ENCODE measurements at regions not wholly inside any gene's neighbourhood (a gene's known extent, or its start where the extent isn't known, plus 50 kb on each side); places are given as distances from the start of the nearest gene placed in this dataset.

GRCh38 chr6:133613211-133613610 is 275.7 kb upstream of the TCF21 start:
- Mint-ChIP-seq H3K27me3 (no peaks in the 10 kb centered on the region), H3K9me3 (peaks cover 2% of the 10 kb centered on the region), H3K36me3 (no peaks in the 10 kb centered on the region), H3K4me3 (no peak overlapping the region), H3K4me1 (no peaks in the 10 kb centered on the region), H3K27ac (no peak overlapping the region)
- no peak for DNase-seq

GRCh38 chr6:133621751-133622150 is 267.2 kb upstream of the TCF21 start:
- Mint-ChIP-seq H3K9me3 (peaks cover 3% of the 10 kb centered on the region), H3K4me1 (no peaks in the 10 kb centered on the region), H3K27ac (no peak overlapping the region), H3K4me3 (no peak overlapping the region), H3K36me3 (no peaks in the 10 kb centered on the region), H3K27me3 (no peaks in the 10 kb centered on the region)
- DNase-seq: no peak

DNA sequence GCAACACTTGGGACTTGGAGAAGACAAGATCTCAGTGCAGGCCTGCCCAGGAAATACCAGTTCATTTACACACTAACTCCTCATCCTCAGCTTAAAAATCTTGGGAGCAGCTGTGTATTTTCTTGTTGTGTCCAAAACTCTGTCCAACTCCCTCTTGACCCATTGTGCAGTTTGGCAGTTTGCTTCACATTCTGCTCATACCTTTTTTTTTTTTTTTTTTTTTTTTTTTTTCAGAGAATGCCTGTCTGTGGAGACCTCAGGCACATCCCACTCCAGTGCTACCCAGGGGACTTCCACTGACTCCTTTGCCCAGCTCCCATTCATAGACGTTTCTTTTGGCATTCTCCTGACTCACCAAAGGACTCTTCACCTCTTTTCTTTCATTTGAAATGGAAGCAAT is 265.8 kb upstream of the TCF21 start:
- Mint-ChIP-seq H3K9me3 (peaks cover 3% of the 10 kb centered on the region), H3K27me3 (no peaks in the 10 kb centered on the region), H3K4me1 (no peaks in the 10 kb centered on the region), H3K36me3 (no peaks in the 10 kb centered on the region), H3K4me3 (no peak overlapping the region), H3K27ac (no peak overlapping the region)
- no peak for DNase-seq

DNA sequence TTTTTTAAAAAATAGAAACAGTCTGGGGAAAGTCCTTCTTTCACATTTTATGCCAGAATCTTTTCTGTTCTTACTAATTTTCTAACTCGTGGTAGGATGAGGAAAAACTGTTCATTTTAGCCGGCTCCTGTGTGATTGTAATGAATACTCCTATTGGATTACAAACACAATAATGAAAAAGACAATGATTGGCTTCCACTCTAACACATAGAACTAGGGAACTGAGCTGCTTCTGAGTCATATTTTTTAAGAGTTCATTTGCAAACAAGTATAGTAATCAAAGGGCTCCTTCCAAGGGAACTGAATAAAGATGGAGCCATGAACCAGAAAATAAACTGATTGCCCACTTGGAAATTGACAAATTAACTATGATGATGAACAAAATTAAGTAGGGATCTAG is 265.3 kb upstream of the TCF21 start:
- Mint-ChIP-seq H3K4me3 (no peak overlapping the region), H3K36me3 (no peaks in the 10 kb centered on the region), H3K27me3 (no peaks in the 10 kb centered on the region), H3K27ac (no peak overlapping the region), H3K4me1 (no peaks in the 10 kb centered on the region), H3K9me3 (peaks cover 3% of the 10 kb centered on the region)
- DNase-seq: no peak

GRCh38 chr6:133626096-133626666 is 262.7 kb upstream of the TCF21 start:
- Mint-ChIP-seq H3K4me3 (no peak overlapping the region), H3K4me1 (no peaks in the 10 kb centered on the region), H3K9me3 (no peaks in the 10 kb centered on the region), H3K27ac (no peak overlapping the region), H3K36me3 (no peaks in the 10 kb centered on the region), H3K27me3 (peaks cover 8% of the 10 kb centered on the region)
- DNase-seq: no peak

GRCh38 chr6:133629970-133630369 is 258.9 kb upstream of the TCF21 start:
- H3K4me1 Mint-ChIP-seq: no peaks in the 10 kb centered on the region
- peaks cover 8% of the 10 kb centered on the region for H3K27me3 Mint-ChIP-seq
- no peak for DNase-seq
- H3K4me3 Mint-ChIP-seq: no peak overlapping the region
- H3K27ac Mint-ChIP-seq: no peak overlapping the region
- no peaks in the 10 kb centered on the region for H3K9me3 Mint-ChIP-seq
- no peaks in the 10 kb centered on the region for H3K36me3 Mint-ChIP-seq

- Mint-ChIP-seq H3K27ac (no peak overlapping the region), H3K4me1 (no peaks in the 10 kb centered on the region), H3K4me3 (no peak overlapping the region), H3K27me3 (peaks cover 8% of the 10 kb centered on the region), H3K9me3 (no peaks in the 10 kb centered on the region), H3K36me3 (no peaks in the 10 kb centered on the region)
- no peak for DNase-seq
Measured at GRCh38 chr6:133630651-133631050, 258.3 kb upstream of the TCF21 start.

DNA sequence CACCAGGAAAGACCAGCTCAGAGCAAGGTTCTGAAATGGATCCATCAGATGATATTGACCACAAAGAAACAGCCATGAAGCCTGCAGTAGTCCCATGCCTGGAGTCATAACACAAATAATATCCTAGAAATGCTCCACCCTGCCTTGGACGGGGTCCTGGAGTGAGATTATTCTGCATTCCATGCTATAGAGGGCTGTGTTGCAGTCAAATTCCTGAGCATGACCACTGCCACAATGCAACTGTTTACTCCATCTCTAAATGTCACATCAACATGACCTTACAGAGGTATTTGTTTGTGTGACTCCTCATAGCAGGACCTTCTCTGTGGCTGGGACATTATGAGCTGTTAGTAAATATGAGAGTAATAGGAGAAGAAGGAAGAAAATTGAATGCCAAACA is 257.5 kb upstream of the TCF21 start:
- Mint-ChIP-seq H3K36me3 (no peaks in the 10 kb centered on the region), H3K9me3 (no peaks in the 10 kb centered on the region), H3K4me1 (no peaks in the 10 kb centered on the region), H3K27me3 (peaks cover 8% of the 10 kb centered on the region), H3K4me3 (no peak overlapping the region), H3K27ac (no peak overlapping the region)
- no peak for DNase-seq

DNA sequence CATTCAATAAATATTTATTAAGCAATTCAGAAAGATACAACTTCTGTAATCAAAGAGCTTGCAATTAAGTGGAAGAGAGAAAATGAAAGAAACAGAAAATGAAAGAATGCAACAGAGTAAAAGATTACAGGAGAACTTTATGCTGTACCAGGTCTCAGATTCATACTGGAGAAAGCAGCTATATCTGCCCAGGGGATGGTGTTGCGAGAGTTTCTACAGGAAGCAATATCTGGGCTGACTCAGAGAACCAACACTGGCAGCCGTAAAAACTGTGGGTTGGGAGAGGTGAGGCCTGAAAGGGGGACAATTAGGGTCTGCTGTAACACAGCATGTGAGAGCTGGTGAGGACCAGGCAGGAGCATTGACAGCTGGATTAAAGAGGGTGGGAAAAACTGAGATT is 256.7 kb upstream of the TCF21 start:
- H3K27me3 Mint-ChIP-seq: peaks cover 8% of the 10 kb centered on the region
- H3K36me3 Mint-ChIP-seq: no peaks in the 10 kb centered on the region
- no peaks in the 10 kb centered on the region for H3K4me1 Mint-ChIP-seq
- DNase-seq: no peak
- H3K27ac Mint-ChIP-seq: no peak overlapping the region
- no peaks in the 10 kb centered on the region for H3K9me3 Mint-ChIP-seq
- H3K4me3 Mint-ChIP-seq: no peak overlapping the region

GRCh38 chr6:133632906-133633305 is 256.0 kb upstream of the TCF21 start:
- Mint-ChIP-seq H3K9me3 (no peaks in the 10 kb centered on the region), H3K4me3 (no peak overlapping the region), H3K27ac (no peak overlapping the region), H3K4me1 (no peaks in the 10 kb centered on the region), H3K27me3 (peaks cover 8% of the 10 kb centered on the region), H3K36me3 (no peaks in the 10 kb centered on the region)
- no peak for DNase-seq

DNA sequence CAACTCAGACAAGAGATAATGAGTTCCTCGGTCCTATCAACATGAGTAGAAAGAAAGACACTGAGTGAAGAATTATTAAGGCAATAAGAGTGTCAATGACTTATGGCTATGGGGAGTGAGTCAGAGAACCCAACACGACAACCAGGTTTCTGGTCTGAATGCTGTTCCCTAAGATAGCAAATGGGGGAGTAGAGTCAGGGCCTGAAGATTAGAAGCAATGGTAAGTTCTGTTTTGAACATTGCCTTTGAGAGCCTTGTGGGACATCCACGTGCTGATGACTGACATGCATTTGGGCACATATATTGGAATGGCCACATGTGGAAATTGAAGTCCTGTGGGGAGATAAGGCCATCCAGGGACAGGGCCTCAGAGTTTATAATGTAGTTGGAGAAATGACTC is 254.4 kb upstream of the TCF21 start:
- peaks cover 8% of the 10 kb centered on the region for H3K27me3 Mint-ChIP-seq
- H3K36me3 Mint-ChIP-seq: no peaks in the 10 kb centered on the region
- H3K4me1 Mint-ChIP-seq: no peaks in the 10 kb centered on the region
- H3K9me3 Mint-ChIP-seq: peaks cover 4% of the 10 kb centered on the region
- no peak overlapping the region for H3K27ac Mint-ChIP-seq
- DNase-seq: no peak
- H3K4me3 Mint-ChIP-seq: no peak overlapping the region

DNA sequence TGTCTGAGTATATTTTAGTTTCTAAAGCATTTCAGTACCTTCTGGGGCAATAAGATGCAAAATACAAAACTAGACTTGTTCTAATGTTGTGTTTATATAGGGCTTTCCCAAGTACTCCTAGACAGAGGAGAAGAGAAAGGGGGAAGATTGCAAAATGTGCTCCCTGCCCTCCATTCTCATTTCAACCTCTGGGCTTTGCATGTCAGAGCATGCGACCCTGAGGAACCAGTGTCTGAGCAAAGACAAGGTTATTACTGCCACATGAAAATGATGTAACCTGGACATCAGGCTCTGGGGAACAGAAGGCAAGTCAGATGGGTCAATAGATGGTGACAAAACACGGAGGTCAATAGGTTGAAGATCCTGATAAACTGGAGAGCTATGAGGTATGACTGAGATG is 253.5 kb upstream of the TCF21 start:
- H3K9me3 Mint-ChIP-seq: peaks cover 4% of the 10 kb centered on the region
- H3K4me3 Mint-ChIP-seq: no peak overlapping the region
- H3K36me3 Mint-ChIP-seq: no peaks in the 10 kb centered on the region
- no peaks in the 10 kb centered on the region for H3K4me1 Mint-ChIP-seq
- no peak for DNase-seq
- peaks cover 6% of the 10 kb centered on the region for H3K27me3 Mint-ChIP-seq
- no peak overlapping the region for H3K27ac Mint-ChIP-seq

DNA sequence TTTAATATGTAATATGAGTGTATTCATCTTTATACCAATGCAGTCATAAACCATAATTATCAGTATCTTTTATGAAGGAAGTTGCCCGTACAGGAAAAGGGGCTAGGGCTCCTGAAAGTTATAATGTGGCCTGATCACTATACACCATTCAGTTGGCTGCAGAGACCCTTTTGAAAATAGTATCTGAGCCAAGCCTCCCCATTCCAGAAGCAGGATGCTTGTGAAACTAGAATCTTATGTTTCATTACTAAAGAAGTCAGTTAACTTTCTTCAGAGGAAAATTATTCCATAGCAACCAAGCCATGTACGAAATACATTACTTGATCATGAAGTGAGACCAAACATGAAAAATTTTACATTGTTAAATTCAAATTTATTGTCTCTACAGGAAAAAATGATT is 251.5 kb upstream of the TCF21 start:
- H3K27me3 Mint-ChIP-seq: no peaks in the 10 kb centered on the region
- H3K36me3 Mint-ChIP-seq: no peaks in the 10 kb centered on the region
- H3K4me1 Mint-ChIP-seq: no peaks in the 10 kb centered on the region
- H3K9me3 Mint-ChIP-seq: peaks cover 4% of the 10 kb centered on the region
- H3K27ac Mint-ChIP-seq: no peak overlapping the region
- DNase-seq: no peak
- no peak overlapping the region for H3K4me3 Mint-ChIP-seq

DNA sequence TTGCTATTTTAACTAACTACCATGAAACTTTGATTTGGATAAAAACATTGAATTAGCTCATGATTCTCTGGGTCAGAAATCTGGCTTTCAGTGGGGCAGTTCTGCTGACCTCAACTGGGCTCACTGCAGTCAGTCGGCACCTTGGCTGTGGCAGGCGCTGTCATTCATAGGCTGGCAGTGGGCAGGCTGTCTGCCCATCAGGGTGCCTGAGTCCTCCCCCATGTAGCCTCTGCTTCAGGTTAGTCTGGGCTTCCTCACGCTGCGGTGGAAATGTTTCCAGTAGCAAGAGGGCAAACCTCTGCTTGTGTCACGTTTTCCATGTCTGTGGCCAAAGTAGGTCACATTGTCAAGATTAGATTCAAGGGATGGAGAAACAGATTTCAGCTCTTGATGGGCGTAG is 251.0 kb upstream of the TCF21 start:
- H3K4me1 Mint-ChIP-seq: no peaks in the 10 kb centered on the region
- H3K27me3 Mint-ChIP-seq: no peaks in the 10 kb centered on the region
- no peak for DNase-seq
- no peaks in the 10 kb centered on the region for H3K36me3 Mint-ChIP-seq
- H3K9me3 Mint-ChIP-seq: peaks cover 4% of the 10 kb centered on the region
- no peak overlapping the region for H3K27ac Mint-ChIP-seq
- no peak overlapping the region for H3K4me3 Mint-ChIP-seq

- H3K9me3 Mint-ChIP-seq: peaks cover 4% of the 10 kb centered on the region
- DNase-seq: no peak
- no peak overlapping the region for H3K27ac Mint-ChIP-seq
- H3K4me3 Mint-ChIP-seq: no peak overlapping the region
- peaks cover 4% of the 10 kb centered on the region for H3K27me3 Mint-ChIP-seq
- no peaks in the 10 kb centered on the region for H3K4me1 Mint-ChIP-seq
- no peaks in the 10 kb centered on the region for H3K36me3 Mint-ChIP-seq
Measured at GRCh38 chr6:133641104-133641503, 247.8 kb upstream of the TCF21 start.

- Mint-ChIP-seq H3K4me3 (no peak overlapping the region), H3K27me3 (peaks cover 10% of the 10 kb centered on the region), H3K36me3 (no peaks in the 10 kb centered on the region), H3K27ac (no peak overlapping the region), H3K4me1 (no peaks in the 10 kb centered on the region), H3K9me3 (no peaks in the 10 kb centered on the region)
- no peak for DNase-seq
Measured at GRCh38 chr6:133644548-133644891, 244.4 kb upstream of the TCF21 start.

Data from activated naive CD8-positive, alpha-beta T cell treated with anti-CD3 and anti-CD28 coated beads for 36 hours (primary cell).